NCI-H1436 (cell line): ENCODE measurements at regions not wholly inside any gene's neighbourhood (a gene's known extent, or its start where the extent isn't known, plus 50 kb on each side); places are given as distances from the start of the nearest gene placed in this dataset.

Experiments
- DNase-seq: peaks from one replicate; lab custom pipeline; 2025; lab: John Stamatoyannopoulos, UW

DNA sequence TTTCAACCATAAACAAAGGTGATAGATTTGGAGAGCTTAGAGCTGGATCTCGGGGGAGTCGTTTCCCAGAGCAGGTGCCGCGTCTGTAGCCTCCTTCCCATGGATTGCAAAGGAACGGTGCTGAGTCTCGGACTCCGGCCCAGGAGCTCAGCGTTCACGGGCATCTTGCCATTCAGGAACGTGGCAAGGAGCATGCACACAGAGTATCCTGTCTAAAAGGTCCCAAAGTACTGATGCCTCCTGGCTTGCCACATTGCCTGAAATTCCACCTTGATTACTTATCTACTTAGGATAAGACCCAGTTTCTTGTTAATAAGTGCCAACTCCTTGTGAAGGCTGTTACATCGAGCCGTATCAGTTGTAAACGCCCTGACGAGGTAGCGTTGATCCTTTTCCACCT, 197.8 kb upstream of the MYT1L start:
- DNase-seq, result no peak

DNA sequence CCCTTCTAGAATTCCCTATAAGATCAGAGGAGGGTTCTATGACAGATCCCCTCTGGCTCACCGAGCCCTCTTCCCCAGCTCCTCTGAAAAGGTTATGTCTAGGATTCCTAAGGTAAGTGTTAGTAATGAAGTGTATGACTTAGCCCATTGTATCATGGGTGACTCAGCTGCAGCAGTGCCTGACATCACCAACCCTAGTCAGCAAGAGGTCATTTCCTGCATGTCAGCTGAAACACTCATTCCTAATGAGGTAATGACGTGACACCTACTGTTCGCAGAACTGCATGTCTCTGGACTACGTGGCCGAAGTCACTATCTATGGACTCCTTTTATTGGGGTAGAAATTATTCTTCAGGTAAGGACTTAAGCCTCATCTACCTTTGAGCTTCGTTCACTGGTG, 196.1 kb upstream of the MYT1L start:
- DNase-seq, result no peak

DNA sequence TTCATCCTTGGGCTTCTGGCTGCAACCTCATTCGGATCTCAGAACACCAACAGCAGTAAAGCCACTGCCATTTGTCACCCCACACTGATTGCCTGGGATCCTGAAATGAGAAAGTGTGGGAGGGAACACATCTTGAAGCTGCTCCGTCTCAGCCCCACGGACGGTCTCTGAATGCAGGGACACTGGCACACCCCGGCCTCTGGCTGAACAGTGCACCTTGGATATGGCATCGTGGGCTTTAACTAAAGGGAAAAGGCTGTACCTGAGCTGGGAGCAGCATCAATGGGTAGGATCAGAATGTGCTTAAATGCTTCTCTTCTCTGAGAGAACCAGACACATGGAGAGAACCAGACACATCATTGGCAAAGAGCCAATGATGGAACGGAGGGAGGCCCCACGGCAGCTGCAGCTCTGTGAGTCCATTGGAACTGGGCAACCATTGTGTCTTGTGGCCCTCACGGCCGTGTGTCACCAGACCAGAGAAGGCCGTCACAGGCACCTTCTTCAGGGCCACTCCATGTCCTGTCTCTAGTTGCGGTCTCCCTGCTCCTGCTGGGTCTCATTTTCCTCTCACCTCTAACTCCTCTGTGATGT, 193.4 kb upstream of the MYT1L start:
- DNase-seq, result no peak

DNA sequence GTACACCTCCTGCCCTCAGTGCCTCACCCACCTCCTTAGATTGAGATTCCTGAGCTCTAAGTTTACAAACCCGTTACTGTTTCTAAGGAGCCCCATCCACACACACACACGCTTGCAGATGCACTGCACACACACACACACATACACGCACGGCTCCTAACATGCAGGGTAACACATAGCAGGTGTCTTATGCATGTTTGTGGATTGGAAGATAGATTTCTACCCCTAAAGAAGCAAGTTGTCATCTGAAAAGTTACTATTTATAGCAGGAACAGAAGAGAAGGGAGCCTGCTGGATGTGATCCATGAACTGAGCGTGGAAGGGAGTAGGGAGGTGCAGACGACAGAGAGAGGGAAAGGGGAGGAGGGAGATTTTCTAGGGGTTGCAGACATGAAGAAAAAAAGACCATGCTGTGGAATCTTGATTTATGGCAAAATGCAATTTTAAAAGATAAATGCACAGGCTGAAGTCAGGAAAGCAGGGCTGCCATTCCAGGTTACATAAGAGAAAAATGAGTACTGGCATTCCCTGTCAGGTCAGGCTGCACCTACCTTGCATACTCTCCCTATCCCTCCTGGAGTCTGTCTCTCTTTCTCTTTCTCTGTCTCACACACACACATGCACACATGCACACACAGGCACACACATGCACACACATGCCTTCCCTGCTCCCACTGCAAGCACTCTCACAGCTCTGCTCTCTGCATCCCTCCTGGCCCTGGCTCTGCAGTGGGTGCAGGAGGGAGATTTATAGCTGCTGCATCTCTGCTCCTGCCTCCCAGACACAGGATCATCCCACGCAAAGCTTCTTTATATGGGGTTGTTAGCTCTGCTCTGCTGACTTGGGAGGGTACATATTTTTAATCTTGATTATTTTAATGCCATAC, 192.6 kb upstream of the MYT1L start:
- no peak for DNase-seq

DNA sequence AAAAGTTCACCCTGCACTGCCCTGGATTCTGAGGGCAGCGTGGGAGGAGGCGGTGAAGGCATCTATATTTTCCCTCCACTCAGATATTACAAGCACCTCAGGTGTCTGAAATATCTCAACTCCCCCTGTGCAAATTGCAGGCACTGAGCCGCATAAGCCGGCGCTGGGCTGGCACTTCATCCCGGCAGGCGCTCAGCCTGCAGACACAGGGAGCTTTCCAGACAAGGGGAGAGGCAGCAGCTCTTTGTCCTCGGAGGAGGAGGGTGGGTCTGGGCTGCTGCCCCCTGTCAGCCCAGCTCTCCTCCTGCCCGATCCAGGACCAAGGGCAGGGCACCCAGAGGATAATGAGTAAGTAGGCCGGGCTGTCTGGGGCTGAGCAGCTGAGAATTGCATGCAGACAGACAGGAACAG, 189.3 kb upstream of the MYT1L start:
- DNase-seq, result no peak

DNA sequence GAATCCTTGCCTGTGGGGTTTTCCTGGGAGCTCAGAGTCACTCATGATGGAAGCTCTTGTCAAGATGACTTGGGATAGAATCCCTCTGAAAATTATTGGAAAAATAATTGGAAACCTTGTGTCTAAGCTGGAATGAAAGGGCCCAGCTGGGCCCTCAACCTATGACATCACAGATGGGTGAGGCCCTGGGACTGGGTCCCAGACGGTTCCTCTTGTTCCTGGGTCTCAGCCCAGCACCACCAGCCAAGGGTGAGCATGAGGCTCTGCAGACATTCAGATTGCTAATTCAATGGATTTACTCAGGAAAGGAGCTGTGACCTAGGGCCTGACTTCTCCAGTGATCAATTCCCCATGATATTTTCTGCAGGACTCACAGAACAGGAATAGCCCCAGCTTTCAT, 188.3 kb upstream of the MYT1L start:
- DNase-seq, result no peak

DNA sequence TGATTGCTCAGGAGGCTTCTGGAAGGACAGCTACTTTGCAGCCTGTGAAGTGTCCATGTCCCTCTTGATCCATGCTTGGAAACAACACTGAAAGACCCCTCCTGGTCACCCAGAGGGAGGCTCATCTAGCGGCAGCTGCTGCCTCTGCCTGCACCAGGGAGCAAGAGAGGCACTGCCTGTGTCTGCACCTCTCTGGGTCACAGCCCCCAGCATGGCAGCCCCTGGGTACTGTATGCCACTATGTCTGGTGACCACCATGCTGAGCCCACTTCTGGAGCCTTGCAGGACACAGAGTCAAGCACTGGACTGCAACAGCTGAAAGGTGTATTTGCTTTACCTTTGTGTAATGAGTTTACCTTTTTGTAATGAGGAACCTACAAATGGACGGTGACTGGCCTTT, 186.3 kb upstream of the MYT1L start:
- DNase-seq, result no peak

DNA sequence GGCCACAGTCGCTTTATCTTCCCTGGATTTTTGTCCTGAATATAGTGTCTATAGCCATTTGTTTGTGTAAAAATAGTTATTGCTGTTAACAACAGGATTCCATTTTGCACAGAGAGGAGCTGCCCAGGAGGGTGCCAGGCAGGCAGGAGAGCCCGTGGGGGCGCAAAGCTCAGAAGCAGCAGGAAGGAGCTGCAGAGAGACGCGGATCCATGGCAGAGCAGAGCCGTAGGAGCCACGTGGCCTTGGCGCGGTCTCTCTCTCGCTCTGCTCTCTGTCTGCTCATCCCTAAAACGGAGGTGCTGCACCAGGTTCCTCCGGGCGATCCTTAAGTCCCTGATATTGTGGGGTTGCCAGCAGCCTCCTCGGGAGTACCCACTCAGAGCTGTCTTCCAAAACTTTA, 185.3 kb upstream of the MYT1L start:
- no peak for DNase-seq

DNA sequence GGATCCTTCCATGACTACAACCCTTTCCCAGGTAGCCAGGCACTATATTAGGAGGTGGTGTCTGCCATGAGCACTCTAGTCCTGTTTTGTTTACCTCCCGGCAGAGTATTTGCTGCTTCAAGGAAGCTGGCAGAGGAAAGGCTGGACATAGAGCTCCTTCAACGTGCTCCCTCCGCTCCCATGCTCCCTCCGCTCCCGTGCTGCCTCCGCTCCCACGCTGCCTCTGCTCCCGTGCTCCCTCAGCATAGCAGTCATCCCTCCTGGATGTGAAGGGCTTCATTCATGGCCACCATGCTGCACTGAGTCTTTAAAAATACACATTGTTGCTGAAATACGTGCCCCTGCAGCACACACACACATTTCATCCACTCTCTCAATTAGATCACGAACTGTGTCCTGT, 181.9 kb upstream of the MYT1L start:
- no peak for DNase-seq

DNA sequence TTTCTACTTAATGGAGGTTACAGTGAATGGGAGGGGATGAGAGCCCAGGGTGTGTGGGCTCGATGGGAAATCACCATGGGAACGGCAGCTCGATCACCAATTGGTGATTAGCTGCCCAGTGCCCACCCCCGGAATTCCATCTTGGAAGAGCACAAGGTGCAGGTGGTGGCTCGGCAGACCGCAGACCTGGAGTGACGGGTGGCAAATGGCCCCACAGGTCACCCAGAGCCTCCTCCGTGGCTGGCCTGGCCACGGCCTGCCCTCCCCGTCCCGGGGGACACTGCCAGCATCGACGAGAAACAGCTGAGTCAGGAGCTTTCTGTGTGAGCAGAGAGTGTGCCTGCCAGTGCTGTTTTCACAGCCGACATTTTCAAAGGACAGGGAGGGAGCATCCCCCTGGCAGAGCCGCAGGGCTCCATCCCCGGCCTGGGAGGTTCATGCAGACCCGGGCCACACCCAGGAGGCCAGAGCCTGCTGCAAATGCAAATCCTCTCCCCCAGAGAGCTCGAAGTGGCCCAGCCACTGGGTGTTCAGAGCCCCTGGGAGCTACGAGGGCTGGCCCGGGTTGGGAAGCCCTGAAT, 176.4 kb upstream of the MYT1L start:
- no peak for DNase-seq

DNA sequence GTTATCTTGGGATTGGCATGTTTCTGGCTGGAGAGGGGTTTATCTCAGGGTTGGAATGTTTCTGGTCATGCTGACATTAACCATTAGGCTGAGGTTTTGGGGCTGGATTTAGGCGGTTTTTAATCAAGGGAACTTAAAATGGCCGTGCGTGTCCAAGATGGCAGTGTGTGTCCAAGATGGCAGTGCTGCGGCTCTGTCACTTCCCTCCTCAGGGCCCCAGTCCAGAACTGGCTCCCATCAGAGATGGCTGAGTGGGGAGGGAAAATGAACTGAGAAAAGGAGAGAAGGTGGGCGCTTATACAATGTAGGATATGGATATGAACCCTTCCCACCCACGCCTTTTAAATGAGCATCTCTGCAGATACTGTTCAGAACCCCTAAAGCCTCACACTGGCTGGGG, 175.5 kb upstream of the MYT1L start:
- DNase-seq, result no peak

DNA sequence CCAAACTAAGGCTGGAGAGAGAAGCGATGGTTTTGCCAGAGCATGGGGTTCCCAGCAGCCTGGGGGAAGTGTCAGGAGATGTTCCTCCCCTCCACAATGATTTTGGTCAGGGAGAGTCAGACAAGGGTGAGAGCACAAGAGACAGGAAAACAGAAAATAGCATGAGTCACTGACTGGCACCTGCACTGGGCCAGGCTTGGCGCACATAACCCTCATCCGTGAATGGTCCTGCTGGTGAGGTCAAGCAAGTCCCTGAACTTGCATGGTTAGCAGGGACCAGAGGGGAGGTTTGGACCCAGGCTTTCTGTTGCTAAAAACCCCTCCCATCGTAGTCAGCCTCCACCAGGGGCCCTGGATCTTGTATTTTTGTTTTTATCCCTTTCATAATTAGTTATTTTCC, 174.5 kb upstream of the MYT1L start:
- no peak for DNase-seq

DNA sequence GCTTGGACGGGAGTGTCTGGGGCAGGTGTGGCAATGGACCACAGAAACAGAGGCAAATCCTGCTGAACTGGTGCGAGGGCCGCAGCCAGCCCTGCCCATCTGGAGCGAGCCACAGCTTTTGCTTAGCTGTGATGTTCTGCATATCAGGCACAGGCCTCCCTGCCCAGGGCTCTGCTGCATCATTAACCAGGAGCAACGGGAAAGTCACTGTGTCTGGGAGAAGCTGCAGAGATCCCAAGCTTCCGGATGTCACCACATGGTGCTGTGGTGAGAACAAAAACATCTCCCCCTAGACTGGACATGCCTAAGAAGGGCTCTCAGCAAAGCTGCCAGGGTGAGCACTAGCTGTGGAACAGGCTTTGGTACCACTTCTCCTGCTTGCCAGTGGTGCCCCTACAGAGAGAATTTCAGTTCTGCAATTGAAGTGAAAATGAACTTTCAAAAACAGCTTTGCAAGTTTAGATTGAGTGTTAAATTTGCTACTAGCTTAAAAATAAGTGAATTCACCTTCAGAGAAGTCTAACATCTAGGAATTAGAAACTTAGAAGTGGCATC, 172.9 kb upstream of the MYT1L start:
- DNase-seq, result no peak

DNA sequence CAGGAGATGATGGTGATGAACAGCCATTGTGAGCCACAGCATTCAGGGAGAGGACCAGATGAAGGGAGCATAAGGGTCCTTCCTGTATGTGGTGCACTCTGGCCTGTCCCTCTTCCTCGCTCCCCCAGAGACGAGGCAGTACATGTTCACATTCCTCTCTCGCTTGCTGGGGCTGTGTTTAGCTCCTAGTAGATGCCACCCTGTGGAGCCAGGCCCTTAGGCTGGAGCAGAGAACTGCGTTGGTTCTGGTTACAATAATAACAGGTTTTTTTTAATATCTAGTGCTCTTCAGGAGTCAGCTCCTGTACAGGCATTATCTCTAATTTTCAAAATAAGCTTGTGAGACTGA, 171.1 kb upstream of the MYT1L start:
- DNase-seq, result no peak

DNA sequence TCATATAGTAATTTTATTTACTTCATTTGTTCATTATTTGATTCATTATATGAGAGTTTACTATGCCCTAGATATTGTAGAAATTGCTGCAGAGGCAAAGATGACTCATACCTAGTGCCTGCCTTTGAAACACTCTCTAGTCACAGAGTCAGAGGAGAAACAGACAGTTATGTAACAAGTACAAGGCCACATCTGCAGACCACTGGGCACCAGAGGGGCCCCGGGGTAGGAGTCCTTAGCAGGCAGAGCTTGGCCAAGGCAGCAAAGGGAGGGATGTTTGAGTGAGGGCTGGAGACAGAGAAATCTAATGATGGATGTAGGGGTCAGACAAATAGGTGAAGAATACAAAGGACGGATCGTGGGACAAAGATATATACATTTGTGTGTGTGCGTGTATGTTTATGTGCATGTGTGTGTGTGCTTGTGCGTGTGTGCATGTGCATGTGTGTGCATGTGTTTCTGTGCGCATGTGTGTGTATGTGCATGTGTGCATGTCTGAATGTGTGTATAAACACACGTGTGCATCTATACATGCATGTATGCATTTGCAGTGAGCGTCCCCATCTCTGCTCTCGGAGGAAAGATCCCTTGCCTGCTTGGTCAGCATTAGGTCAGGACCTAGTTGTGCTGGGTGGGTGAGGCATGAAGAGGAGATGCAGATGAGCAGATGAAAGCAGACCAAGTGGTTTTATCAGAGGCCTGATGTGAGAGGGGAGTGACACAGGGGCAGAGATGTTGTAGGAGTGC, 170.6 kb upstream of the MYT1L start:
- no peak for DNase-seq

DNA sequence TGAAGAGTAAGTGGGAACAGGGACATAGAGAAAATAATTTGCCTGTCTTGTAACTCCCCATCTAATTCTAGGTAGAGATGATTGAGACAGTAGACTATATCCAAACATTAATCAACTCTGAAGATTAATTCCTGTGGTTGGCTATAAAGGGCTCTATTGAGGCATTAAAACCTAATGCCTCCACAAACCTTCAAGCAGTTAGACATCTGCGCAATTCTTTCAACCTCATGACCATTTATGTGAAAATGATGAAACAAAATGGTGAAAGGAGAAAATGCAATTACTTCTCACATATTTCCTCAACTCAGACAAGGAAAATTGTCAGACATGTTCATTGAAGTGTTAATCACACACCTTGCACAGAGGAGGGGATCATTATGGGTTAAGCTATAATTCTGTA, 164.5 kb upstream of the MYT1L start:
- no peak for DNase-seq

DNA sequence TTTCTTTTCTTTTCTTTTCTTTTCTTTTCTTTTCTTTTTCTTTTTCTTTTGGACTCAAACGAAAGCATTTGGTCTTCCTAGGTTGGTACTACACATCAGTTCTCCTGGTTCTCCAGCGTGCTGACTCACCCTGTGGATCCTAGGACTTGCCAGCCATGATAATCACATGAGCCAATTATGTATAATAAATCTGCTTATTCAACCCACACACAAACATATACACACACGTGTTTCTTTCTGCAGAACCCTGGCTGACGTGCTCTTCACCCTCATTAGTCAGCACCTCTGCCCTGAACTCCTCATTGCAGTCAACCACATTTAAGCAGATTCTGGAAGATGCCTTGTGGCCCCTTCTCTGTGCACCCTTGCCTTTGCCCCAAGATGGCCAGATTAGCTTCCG, 162.4 kb upstream of the MYT1L start:
- no peak for DNase-seq

DNA sequence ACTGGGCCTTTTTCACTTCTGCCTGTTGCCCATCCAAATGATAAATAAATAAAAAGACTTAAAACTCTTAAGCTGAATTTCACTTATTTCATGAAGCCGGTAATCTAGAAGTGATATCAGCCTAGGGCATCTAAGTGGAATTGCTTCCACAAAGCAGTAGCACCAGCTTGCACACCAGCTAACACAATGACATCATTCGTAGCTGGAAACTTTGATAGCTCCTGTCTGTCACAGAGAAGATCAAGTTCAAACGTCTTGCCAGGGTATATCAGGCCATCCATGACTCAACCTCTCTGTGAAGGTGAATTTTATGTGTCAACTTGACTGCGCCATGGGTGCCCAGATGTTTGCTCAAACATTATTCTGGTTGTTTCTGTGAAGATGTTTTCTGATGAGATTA, 161.7 kb upstream of the MYT1L start:
- no peak for DNase-seq

DNA sequence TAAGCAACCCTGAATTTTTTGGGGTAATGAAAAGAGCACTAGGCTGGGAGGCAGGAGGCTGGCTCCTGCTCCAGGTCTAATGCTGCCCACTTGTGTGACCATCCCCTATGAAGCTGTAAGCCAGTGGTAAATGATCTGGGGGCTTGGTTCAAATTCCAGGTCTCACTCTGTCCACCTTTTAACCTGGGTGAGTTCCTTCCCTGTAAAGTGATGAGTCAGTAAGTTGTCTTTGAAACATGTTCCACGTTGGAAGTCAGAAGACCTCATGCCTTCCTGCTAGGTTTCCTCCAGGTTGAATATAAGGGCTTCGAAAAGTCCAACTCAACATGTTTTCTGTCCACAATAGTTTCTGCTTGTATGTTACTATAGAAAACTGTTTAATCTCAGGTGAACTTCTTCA, 160.9 kb upstream of the MYT1L start:
- no peak for DNase-seq

DNA sequence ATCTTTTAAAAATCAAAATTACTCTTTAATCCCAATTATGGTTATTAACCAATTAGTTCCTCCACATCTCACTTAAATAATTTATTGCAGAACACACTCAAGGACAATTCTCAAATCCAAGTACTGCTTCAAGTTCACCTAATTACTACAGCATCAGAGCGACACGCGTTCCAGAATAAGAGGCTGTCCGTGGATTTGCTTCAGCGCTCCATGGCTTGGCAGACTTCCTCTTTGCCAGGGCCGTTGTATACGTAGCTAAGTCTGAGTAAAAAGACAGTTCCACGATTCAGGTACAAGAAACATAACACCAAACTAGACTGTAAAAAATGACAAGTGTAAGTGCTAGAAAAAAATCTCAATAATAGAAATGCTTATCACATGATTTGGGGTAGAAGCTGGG, 153.2 kb upstream of the MYT1L start:
- DNase-seq, result peak; percentile 39

DNA sequence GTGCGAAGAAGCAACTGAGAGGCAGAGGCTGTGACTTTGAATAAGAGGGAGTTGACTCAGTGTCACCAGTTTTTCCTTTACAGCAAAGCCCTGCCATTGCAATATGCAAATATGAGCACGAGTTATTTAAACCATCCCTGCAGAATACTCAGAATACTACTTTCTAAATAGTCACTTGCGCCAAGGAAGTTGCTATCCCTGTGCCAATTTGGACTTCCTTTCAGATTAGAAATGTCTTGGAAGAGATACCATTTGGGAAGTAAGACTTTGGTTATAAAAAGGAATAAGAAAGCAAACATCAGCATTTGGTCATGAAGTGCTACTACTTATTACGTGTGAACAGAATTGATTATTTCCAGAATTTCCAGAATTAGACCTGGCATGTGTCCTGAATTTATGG, 151.8 kb upstream of the MYT1L start:
- DNase-seq, result no peak

DNA sequence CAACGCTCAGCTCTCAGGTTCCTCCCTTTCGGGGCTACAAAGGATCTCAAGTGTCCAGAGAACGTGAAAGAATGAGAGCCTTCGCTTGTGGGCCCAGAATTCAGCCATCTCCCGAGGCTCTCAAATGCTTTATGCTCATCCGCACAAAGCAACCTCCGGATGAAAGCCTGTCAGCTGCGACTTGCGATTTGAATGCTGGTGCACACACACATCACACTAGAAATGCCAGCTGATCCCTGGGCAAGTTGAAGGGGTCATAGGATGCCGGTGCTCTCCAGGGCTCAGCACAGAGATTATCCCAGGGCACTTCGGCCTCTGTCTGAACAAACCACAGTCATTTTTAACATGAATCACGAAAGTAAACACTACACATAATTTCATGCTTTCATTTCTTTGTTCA, 141.8 kb upstream of the MYT1L start:
- peak; percentile 59 for DNase-seq

DNA sequence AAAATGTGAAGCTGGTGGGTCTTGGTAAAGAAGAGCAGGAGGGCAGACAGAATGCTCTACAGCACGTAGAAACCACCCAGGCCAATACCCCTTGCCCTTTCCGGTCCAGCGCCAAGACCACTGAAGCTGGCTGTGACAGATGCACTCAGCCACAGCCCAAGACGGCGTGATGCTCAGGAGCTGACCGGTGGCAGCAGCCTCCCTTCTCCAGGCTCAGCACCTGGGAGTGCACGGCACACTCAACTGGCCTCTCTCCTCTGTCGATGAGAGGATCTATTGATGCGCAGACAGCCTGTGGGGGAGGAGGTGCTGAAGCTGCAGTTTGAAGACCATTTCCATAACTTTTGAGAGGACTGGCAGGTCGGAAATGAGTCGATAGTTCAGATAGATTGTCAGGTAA, 141.0 kb upstream of the MYT1L start:
- no peak for DNase-seq
